Islet of Langerhans (tissue), 1 donor: ENCODE measurements at regions not wholly inside any gene's neighbourhood (a gene's known extent, or its start where the extent isn't known, plus 50 kb on each side); places are given as distances from the start of the nearest gene placed in this dataset.

Experiments
- FAIRE-seq: peaks from one replicate; lab custom pipeline; 2011; peaks lifted over from hg19 to GRCh38; lab: Jason Lieb, UNC

DNA sequence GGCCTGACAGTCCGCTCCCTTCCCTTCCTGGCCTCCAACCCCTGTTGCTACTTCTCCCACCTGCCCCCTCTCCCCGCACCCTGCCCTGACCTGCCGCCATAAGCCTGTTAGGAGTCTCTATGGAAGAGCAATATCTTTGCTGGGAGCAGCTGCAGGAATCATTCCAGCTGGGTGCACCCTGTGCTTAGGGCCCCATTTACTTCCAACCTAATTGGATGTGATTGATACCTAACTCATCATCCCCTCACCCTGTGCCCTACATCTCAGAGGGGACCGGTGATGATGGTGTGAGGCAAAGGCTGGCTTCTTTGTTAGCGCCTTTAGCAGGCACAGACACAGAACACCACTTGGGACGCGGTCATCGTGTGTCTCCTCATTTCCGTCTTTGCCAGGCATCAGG lies 80.0 kb upstream of the FAM180A start:
- no peak for FAIRE-seq

DNA sequence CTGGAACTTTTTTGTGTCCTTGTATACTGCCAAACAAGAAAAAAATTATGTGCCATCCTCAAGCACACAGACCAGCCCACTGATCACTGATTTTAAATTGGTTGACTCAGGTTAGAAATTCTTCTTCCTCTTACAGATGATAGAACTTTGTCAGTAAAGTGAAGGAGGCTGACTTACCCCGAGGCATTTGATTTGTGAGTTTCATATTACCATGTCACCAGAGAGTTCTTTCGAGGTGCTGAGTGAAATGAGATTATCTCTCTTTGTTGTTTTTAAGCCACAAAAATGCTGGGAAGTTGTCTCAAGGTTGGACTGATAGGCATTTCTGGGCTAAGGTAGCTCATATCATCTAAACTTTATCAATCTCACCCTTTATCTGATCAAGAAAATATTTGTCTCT lies 78.8 kb upstream of the FAM180A start:
- FAIRE-seq, result no peak

DNA sequence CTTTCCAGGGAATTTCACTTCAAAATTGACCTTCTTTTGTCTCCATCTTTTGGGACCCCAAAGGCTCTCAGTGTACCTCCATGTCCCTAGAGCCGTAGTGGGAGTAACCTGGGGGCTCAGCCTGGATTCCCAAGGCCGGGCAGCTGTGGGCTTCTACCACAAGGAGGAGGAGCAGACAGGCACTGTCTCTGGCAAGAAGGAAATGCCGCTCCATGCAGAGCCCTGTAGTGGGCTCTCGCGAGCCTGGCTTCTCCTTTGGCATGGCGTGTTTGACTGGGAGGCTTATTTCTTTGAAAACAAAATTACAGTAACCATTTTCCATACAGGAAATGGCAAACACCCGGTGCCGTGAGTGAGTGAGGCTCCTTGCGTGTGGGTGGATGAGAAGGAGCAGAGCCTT lies 76.8 kb upstream of the FAM180A start:
- FAIRE-seq, result no peak

- no peak for FAIRE-seq
Observed at GRCh38 chr7:135822376-135822775, 73.8 kb upstream of the FAM180A start.

DNA sequence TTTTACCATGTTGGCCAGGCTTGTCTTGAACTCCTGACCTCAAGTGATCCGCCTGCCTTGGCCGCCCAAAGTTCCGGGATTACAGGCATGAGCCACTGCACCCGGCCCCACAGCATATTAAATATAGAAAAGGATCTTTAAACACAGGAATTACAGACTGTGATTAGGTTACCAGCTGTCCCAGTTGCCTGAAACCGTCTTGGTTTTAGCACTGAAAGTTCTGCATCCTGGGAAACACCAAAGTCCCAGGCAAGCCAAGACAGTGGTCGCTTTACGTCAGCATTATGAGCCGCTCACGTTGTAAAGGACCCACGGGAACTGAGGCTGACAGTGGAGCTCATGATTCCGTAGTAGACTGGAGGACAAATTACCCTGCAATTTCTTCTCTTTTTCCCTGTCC lies 69.0 kb upstream of the FAM180A start:
- no peak for FAIRE-seq

DNA sequence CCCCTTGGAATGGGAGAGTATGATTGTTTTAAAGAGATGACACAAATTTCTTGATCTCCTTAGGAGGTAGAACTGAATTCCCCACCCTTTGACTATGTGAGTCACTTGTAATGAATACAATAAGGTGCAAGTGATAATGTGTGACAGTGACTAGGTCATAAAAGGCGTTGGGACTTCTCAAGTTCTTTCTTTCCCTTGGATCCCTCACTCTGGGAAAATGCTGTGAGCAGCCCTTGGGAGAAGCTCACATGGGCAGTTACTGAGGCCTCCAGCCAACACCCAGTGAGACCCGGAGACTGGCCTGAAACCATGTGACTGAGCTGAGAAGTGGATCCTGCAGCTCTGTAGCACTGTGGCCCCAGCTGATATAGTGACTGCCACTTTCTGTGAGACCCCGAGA lies 66.4 kb upstream of the FAM180A start:
- FAIRE-seq, result no peak

GRCh38 chr7:135812148-135812547 lies 63.5 kb upstream of the FAM180A start:
- FAIRE-seq, result no peak

DNA sequence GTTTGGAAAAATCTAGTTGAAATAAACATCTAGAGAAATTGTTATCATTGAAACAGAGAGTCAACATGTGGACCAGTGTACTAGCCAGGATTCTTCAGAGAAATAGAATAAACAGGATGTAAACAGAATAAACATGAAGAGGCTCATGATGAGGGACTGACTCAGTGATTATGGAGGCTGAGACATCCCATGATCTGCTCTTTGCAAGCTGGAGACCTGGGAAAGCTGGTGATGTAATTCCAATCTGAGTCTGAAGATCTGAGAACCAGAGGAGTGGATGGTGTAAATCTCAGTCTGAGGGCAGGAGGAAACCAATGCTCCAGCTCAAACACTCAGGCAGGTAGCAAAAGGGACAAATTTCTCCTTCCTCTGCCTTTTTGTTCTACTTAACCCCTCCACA lies 62.9 kb upstream of the FAM180A start:
- FAIRE-seq, result no peak

DNA sequence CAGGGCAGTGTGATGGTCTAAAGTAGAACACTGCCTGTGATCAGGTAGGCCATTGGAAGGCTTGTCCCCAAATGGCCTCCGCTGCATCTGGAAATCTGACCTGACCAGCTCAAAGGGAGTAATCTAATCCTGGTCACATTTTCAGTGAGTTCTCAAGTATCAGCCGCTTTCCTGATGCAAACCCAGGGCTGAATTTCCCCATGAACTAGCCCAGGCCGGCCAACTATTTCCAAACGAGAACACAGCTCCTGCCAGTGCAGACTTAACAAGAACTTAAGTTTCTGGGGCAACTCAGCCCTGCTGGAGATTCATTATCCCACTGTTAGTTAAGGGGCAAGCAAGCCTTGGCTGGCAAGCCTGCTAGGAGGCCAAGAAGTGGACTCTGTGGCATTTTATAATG lies 59.6 kb upstream of the FAM180A start:
- no peak for FAIRE-seq

GRCh38 chr7:135803143-135803542 lies 54.5 kb upstream of the FAM180A start:
- FAIRE-seq, result no peak

- no peak for FAIRE-seq
Observed at GRCh38 chr7:135802697-135803096, 54.1 kb upstream of the FAM180A start.

DNA sequence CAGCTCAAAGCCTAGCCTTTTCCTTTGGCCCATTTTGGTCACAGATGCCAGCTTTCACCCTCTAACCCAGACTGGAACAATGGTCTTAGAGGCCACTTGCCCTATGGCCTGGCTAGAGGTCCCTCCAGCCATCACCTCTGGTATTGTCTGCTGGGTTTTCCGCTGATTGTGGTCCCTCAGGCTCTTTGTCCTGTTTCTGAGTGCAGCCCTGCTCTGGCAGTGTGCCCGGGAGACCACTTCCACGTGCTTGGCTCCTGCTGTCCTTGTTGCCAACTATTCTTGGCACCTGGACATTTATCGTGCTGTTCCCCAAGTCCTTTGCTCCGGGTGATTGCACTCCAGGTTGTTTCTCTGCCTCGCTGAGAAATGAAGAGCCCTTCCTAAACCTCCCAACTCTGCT lies 53.3 kb upstream of the FAM180A start:
- FAIRE-seq, result no peak

GRCh38 chr7:135801045-135801693 lies 52.6 kb upstream of the FAM180A start:
- FAIRE-seq, result peak; percentile 95

GRCh38 chr7:135800560-135800959 lies 51.9 kb upstream of the FAM180A start:
- FAIRE-seq, result no peak

DNA sequence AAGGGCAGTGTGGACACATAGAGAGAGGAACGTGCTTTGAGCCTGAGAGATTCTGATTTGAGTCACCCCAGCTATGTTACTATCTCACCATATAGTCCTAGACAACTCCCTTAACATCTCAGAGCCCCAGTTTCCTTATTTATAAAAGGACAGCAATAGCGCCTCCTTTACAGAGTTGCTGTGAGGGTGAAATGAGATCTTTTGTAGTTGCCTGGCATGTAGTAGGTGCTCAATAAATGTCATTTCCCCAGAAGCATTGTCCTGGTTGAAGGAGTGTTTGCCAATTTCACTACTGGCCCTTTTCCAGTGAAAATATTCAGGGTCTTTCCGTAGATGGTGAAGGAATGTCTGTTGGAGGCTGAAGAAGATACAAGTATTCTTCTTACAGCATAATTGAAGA lies 51.3 kb upstream of the FAM180A start:
- no peak for FAIRE-seq
